GM12891 (cell line): ENCODE measurements at regions not wholly inside any gene's neighbourhood (a gene's known extent, or its start where the extent isn't known, plus 50 kb on each side); places are given as distances from the start of the nearest gene placed in this dataset.

ENCODE experiments used
- POLR2A ChIP-seq: IDR thresholded peaks from 2 replicates; pipeline ENCODE4 v1.6.1; 2011; ENCODE audit warnings: low read depth, low read length, control low read depth
- POLR2AphosphoS5 ChIP-seq: IDR thresholded peaks from 2 replicates; pipeline ENCODE4 v1.6.1; 2011; ENCODE audit warnings: low read depth, low read length, control low read depth
- TAF1 ChIP-seq: IDR thresholded peaks from 2 replicates; pipeline ENCODE4 v1.6.1; 2011; ENCODE audit warnings: low read depth, low read length, control low read depth

DNA sequence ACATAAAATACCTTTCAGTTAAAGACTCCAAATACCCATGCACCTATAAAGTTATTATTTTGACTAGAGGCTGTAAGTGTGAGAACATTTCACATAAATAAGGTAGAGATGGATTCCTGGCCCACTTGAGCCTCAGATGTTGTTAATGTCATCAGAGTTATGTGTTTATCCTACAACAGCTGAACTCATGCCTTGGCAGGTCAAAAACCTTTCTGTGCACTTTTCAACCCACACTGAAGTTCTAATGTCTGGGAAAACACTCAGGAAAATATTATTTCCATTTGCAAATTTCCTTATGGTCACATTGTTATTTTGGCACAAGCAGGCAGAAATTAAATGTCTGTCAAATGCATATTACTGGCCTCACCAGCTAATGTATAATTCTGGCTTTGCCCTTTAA, 209.2 kb downstream of the LNPK start:
- no peak for TF ChIP-seq TAF1
- TF ChIP-seq POLR2AphosphoS5: no peak
- no peak for TF ChIP-seq POLR2A
